B cell (primary cell): ENCODE measurements at regions not wholly inside any gene's neighbourhood (a gene's known extent, or its start where the extent isn't known, plus 50 kb on each side); places are given as distances from the start of the nearest gene placed in this dataset.

Experiments
- ATAC-seq: fragments of 200-7000 bp; cut with Tn5 transposase; one replicate; pipeline ENCODE4 v1.10.0; 2021; ENCODE audit warnings: low read depth, mild to moderate bottlenecking, moderate number of reproducible peaks, moderate library complexity
- CTCF ChIA-PET: fragments of 350-600 bp; sonication (Branson Sonifier 250); formaldehyde crosslinking; loops from one replicate; lab custom pipeline; 2021; ENCODE audit warnings: antibody characterized with exemption, inconsistent platforms; lab: Charles Lee
- POLR2A ChIA-PET: fragments of 350-600 bp; sonication (Branson Sonifier 250); formaldehyde crosslinking; loops from one replicate; lab custom pipeline; 2021; ENCODE audit warnings: antibody characterized with exemption; lab: Charles Lee
- DNase-seq: peaks from one replicate; pipeline ENCODE4 v3.0.0; 2013
- H2AFZ ChIP-seq: 2 replicates; pipeline ENCODE4 v1.6.1; 2012; ENCODE audit warnings: mild to moderate bottlenecking, low read depth, low read length; ENCODE audit not compliant: insufficient read depth, poor library complexity, severe bottlenecking
- H3K27ac ChIP-seq, 2 donors: 1 replicate in 1 of 2; 2 replicates in 1 of 2; pipeline ENCODE4 v1.5.1; 2012 to 2013; ENCODE audit warnings: low read length in 2 of 2, mild to moderate bottlenecking in 2 of 2, moderate library complexity in 1 of 2
- H3K27me3 ChIP-seq, 4 experiments: fragments of 200-600 bp in 1 of 4; sonication (generic) in 1 of 4; replicated peaks in 1 of 4; 1 replicate in 2 of 4; 2 replicates in 2 of 4; pipeline versions ENCODE4 v1.6.1 to v1.7.0; 2013 to 2016; ENCODE audit warnings: low read length in 3 of 4, mild to moderate bottlenecking in 2 of 4, mixed read lengths in 1 of 4, moderate library complexity in 1 of 4; ENCODE audit not compliant: insufficient read depth in 4 of 4, control insufficient read depth in 3 of 4; ENCODE audit errors: control extremely low read depth in 1 of 4
- H3K36me3 ChIP-seq, 2 experiments: replicated peaks in 1 of 2; 1 replicate in 1 of 2; 2 replicates in 1 of 2; pipeline versions ENCODE4 v1.6.1 to v1.7.1; 2013; ENCODE audit warnings: low read length in 1 of 2; ENCODE audit not compliant: insufficient read depth in 2 of 2, control insufficient read depth in 1 of 2; ENCODE audit errors: control extremely low read depth in 1 of 2, extremely low read depth in 1 of 2
- H3K4me1 ChIP-seq, 2 donors: fragments of 200-600 bp in 1 of 2; sonication (generic) in 1 of 2; 1 replicate in 1 of 2; 2 replicates in 1 of 2; pipeline versions ENCODE4 v1.5.1 to v1.6.1; 2013 to 2017; ENCODE audit warnings: low read length in 2 of 2; ENCODE audit not compliant: control insufficient read depth in 2 of 2, insufficient read depth in 2 of 2
- H3K4me2 ChIP-seq: replicated peaks from 2 replicates; pipeline ENCODE3; 2012; ENCODE audit warnings: mild to moderate bottlenecking, low read depth, low read length; ENCODE audit not compliant: poor library complexity, severe bottlenecking
- H3K4me3 ChIP-seq, 5 experiments: fragments of 200-600 bp in 1 of 5; sonication (generic) in 1 of 5; 1 replicate in 3 of 5; 2 replicates in 2 of 5; pipeline versions ENCODE4 v1.5.1 to v1.7.0; 2011 to 2016; ENCODE audit warnings: low read length in 4 of 5, mild to moderate bottlenecking in 4 of 5, low read depth in 2 of 5, control low read depth in 1 of 5, moderate library complexity in 1 of 5; ENCODE audit not compliant: insufficient read depth in 1 of 5; ENCODE audit errors: control extremely low read depth in 1 of 5, extremely low read depth in 1 of 5
- H3K79me2 ChIP-seq: fragments of 200-600 bp; sonication (generic); one replicate; pipeline ENCODE4 v1.6.0; 2016; ENCODE audit warnings: low read length; ENCODE audit not compliant: control insufficient read depth, insufficient read depth
- H3K9ac ChIP-seq: fragments of 200-600 bp; sonication (generic); 2 replicates; pipeline ENCODE4 v1.6.1; 2017; ENCODE audit warnings: mild to moderate bottlenecking, low read length, moderate library complexity
- H3K9me3 ChIP-seq, 3 donors: one replicate each; pipeline versions ENCODE4 v1.6.1 to v1.7.1; 2013; ENCODE audit warnings: low read length in 2 of 3; ENCODE audit not compliant: control insufficient read depth in 2 of 3, insufficient read depth in 1 of 3; ENCODE audit errors: control extremely low read depth in 1 of 3
- H4K20me1 ChIP-seq: 2 replicates; pipeline ENCODE4 v1.6.0; 2012; ENCODE audit warnings: mild to moderate bottlenecking, low read length; ENCODE audit not compliant: insufficient read depth, control insufficient read depth, poor library complexity, severe bottlenecking
- H3K27ac Mint-ChIP-seq: one replicate; pipeline ENCODE4 v1.8.0; 2021; ENCODE audit warnings: mixed read lengths
- H3K27me3 Mint-ChIP-seq: one replicate; pipeline ENCODE4 v1.8.0; 2021; ENCODE audit warnings: mixed read lengths
- H3K4me1 Mint-ChIP-seq: one replicate; pipeline ENCODE4 v1.8.0; 2021; ENCODE audit warnings: mixed read lengths
- H3K4me3 Mint-ChIP-seq: one replicate; pipeline ENCODE4 v1.8.0; 2021; ENCODE audit warnings: mixed read lengths
- H3K9me3 Mint-ChIP-seq: one replicate; pipeline ENCODE4 v1.8.0; 2022; ENCODE audit warnings: mixed read lengths; ENCODE audit not compliant: insufficient read depth
- EZH2 ChIP-seq: IDR thresholded peaks from 2 replicates; pipeline ENCODE4 v1.6.1; 2012; ENCODE audit warnings: borderline replicate concordance, low read depth, mild to moderate bottlenecking, moderate library complexity, low read length; ENCODE audit not compliant: insufficient read depth, poor library complexity, severe bottlenecking
- WGBS: methylation state at CpG from one replicate; pipeline ENCODE4 v1.1.5; 2013; ENCODE audit warnings: missing lambda C conversion rate; ENCODE audit not compliant: insufficient coverage; 5-methylcytosine and 5-hydroxymethylcytosine counted together
- intact Hi-C: fragments of 100-400 bp; cut with micrococcal nuclease; formaldehyde crosslinking; loops from one replicate; pipeline ENCODE4 v1.10.0; 2022
- TF ChIP-seq, protein P1 (sequence below): fragments of 200-600 bp; IDR thresholded peaks from one replicate; pipeline ENCODE4 v1.8.0; 2022; ENCODE audit warnings: antibody characterized with exemption, mild to moderate bottlenecking

GRCh38 chr2:23091900-23092299, 293.1 kb upstream of the KLHL29 start:
- Mint-ChIP-seq H3K4me1 (no peaks in the 10 kb centered on the region), H3K27me3 (peaks cover 4% of the 10 kb centered on the region), H3K9me3 (peaks cover 9% of the 10 kb centered on the region), H3K27ac (no peak overlapping the region), H3K4me3 (no peak overlapping the region)
- DNase-seq (no peak), ATAC-seq (no peak)
- H3K4me2 ChIP-seq: no peak overlapping the region
- WGBS: 33% methylated on average over 1 of the region's 4 CpGs
- H3K27me3 ChIP-seq: no peaks in the 10 kb centered on the region
- TF ChIP-seq, protein P1, sequence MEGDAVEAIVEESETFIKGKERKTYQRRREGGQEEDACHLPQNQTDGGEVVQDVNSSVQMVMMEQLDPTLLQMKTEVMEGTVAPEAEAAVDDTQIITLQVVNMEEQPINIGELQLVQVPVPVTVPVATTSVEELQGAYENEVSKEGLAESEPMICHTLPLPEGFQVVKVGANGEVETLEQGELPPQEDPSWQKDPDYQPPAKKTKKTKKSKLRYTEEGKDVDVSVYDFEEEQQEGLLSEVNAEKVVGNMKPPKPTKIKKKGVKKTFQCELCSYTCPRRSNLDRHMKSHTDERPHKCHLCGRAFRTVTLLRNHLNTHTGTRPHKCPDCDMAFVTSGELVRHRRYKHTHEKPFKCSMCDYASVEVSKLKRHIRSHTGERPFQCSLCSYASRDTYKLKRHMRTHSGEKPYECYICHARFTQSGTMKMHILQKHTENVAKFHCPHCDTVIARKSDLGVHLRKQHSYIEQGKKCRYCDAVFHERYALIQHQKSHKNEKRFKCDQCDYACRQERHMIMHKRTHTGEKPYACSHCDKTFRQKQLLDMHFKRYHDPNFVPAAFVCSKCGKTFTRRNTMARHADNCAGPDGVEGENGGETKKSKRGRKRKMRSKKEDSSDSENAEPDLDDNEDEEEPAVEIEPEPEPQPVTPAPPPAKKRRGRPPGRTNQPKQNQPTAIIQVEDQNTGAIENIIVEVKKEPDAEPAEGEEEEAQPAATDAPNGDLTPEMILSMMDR: no peak
- H4K20me1 ChIP-seq: no peaks in the 10 kb centered on the region
- H3K4me3 ChIP-seq: no peak overlapping the region
- no peak overlapping the region for H3K27ac ChIP-seq
- H3K9ac ChIP-seq: no peak overlapping the region
- intact Hi-C loops: no loop called here
- H3K36me3 ChIP-seq: no peaks in the 10 kb centered on the region
- ChIA-PET CTCF (no interaction called here), POLR2A (no interaction called here)
- H2AFZ ChIP-seq: no peak overlapping the region
- H3K9me3 ChIP-seq: no peaks in the 10 kb centered on the region
- no peaks in the 10 kb centered on the region for H3K4me1 ChIP-seq
- no peaks in the 10 kb centered on the region for H3K79me2 ChIP-seq

DNA sequence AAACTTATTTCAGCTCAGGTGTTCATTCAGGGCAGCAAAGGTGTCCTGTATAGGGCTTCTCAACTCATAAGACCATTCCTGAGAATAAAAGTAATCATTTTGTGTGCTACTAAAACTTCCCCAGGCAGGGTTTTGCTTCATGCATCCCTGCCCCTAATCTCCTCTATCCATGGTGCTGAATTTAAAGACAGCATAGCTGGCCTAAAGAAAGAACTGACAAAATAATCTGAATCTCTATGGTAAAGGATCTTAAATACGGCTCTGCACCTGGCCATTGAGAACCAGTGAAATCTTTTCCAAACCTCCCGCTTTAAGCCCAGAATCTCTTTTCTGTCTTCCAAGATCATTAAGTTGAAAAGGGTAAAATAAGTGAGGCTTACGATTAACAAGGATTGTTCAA, 292.1 kb upstream of the KLHL29 start:
- Histone ChIP-seq H3K4me2 (no peak overlapping the region), H3K79me2 (no peaks in the 10 kb centered on the region), H4K20me1 (no peaks in the 10 kb centered on the region), H3K9ac (no peak overlapping the region), H3K9me3 (no peaks in the 10 kb centered on the region), H3K4me3 (no peak overlapping the region), H3K36me3 (no peaks in the 10 kb centered on the region), H3K4me1 (no peaks in the 10 kb centered on the region), H3K27ac (no peak overlapping the region), H2AFZ (no peak overlapping the region), H3K27me3 (no peaks in the 10 kb centered on the region)
- intact Hi-C loops: no loop called here
- ChIA-PET CTCF (no interaction called here), POLR2A (no interaction called here)
- no peak for TF ChIP-seq EZH2
- TF ChIP-seq, protein P1: no peak
- peaks cover 9% of the 10 kb centered on the region for H3K9me3 Mint-ChIP-seq
- H3K4me1 Mint-ChIP-seq: no peaks in the 10 kb centered on the region
- ATAC-seq (no peak), DNase-seq (no peak)
- peaks cover 4% of the 10 kb centered on the region for H3K27me3 Mint-ChIP-seq
- no CpG with 5 or more reads among the region's 3 CpGs for WGBS
- no peak overlapping the region for H3K4me3 Mint-ChIP-seq
- H3K27ac Mint-ChIP-seq: no peak overlapping the region
